GM19328 (cell line): ENCODE measurements at regions not wholly inside any gene's neighbourhood (a gene's known extent, or its start where the extent isn't known, plus 50 kb on each side); places are given as distances from the start of the nearest gene placed in this dataset.

Source experiments
- ATAC-seq: cut with Tn5 transposase; IDR thresholded peaks from one replicate; pipeline ENCODE4 v1.9.1; 2021; ENCODE audit warnings: mild to moderate bottlenecking, moderate library complexity; ENCODE audit not compliant: unreplicated experiment

GRCh38 chr5:8314965-8315364 is 446.0 kb downstream of the MTRR start:
- ATAC-seq: no peak

GRCh38 chr5:8316608-8317280 is 447.8 kb downstream of the MTRR start:
- ATAC-seq: no peak

GRCh38 chr5:8317335-8317734 is 448.4 kb downstream of the MTRR start:
- no peak for ATAC-seq

GRCh38 chr5:8320244-8320643 is 451.3 kb downstream of the MTRR start:
- no peak for ATAC-seq

- no peak for ATAC-seq
These were observed 452.3 kb downstream of the MTRR start for GRCh38 chr5:8321272-8321671.

GRCh38 chr5:8322484-8322883 is 453.5 kb downstream of the MTRR start:
- ATAC-seq: no peak

GRCh38 chr5:8327016-8327415 is 458.1 kb downstream of the MTRR start:
- no peak for ATAC-seq

- no peak for ATAC-seq
These were observed 460.8 kb downstream of the MTRR start for GRCh38 chr5:8329773-8330172.

GRCh38 chr5:8332666-8333445 is 463.9 kb downstream of the MTRR start:
- ATAC-seq: no peak

- no peak for ATAC-seq
These were observed 464.5 kb downstream of the MTRR start for GRCh38 chr5:8333485-8333884.

- no peak for ATAC-seq
These were observed 465.0 kb downstream of the MTRR start for GRCh38 chr5:8333977-8334376.

- ATAC-seq: no peak
These were observed 471.3 kb downstream of the MTRR start for GRCh38 chr5:8340261-8340660.

GRCh38 chr5:8340739-8341344 is 471.9 kb downstream of the MTRR start:
- no peak for ATAC-seq

- ATAC-seq: no peak
These were observed 472.5 kb downstream of the MTRR start for GRCh38 chr5:8341406-8341805.

GRCh38 chr5:8347984-8348383 is 479.0 kb downstream of the MTRR start:
- no peak for ATAC-seq

GRCh38 chr5:8349855-8350254 is 480.9 kb downstream of the MTRR start:
- peak; percentile 75 for ATAC-seq

GRCh38 chr5:8350644-8351339 is 481.8 kb downstream of the MTRR start:
- ATAC-seq: no peak

- no peak for ATAC-seq
These were observed 487.0 kb downstream of the MTRR start for GRCh38 chr5:8355981-8356380.

GRCh38 chr5:8360012-8360411 is 491.1 kb downstream of the MTRR start:
- no peak for ATAC-seq

- no peak for ATAC-seq
These were observed 493.5 kb downstream of the MTRR start for GRCh38 chr5:8362495-8362894.

- no peak for ATAC-seq
These were observed 494.2 kb downstream of the MTRR start for GRCh38 chr5:8363138-8363537.

- no peak for ATAC-seq
These were observed 497.3 kb downstream of the MTRR start for GRCh38 chr5:8366266-8366665.
